BLaER1 treated with 17β-estradiol and CSF1 and Interleukin-3, amounts not matched to agents 10 nM and 100 nM (cell line): ENCODE measurements at regions not wholly inside any gene's neighbourhood (a gene's known extent, or its start where the extent isn't known, plus 50 kb on each side); places are given as distances from the start of the nearest gene placed in this dataset.

Experiments used
- H3K27ac ChIP-seq, 11 experiments: shearing (Covaris generic); formaldehyde crosslinking; 2 replicates each; pipeline ENCODE4 v1.8.1; 2022
- H3K27me3 ChIP-seq, 11 experiments: shearing (Covaris generic); formaldehyde crosslinking; 2 replicates each; pipeline ENCODE4 v1.8.1; 2022
- H3K36me3 ChIP-seq, 11 experiments: shearing (Covaris generic); formaldehyde crosslinking; 2 replicates each; pipeline ENCODE4 v1.8.1; 2022
- H3K4me1 ChIP-seq, 10 experiments: shearing (Covaris generic); formaldehyde crosslinking; 2 replicates each; pipeline ENCODE4 v1.8.1; 2022
- H3K4me2 ChIP-seq, 11 experiments: shearing (Covaris generic); formaldehyde crosslinking; 2 replicates each; pipeline ENCODE4 v1.8.1; 2022
- H3K4me3 ChIP-seq, 10 experiments: shearing (Covaris generic); formaldehyde crosslinking; 2 replicates each; pipeline ENCODE4 v1.8.1; 2022
- H3K9ac ChIP-seq, 11 experiments: shearing (Covaris generic); formaldehyde crosslinking; 2 replicates each; pipeline ENCODE4 v1.8.1; 2022
- H3K9me3 ChIP-seq, 11 experiments: shearing (Covaris generic); formaldehyde crosslinking; replicated peaks in 1 of 11; 2 replicates each; pipeline ENCODE4 v1.8.1; 2022
- H4K20me1 ChIP-seq, 11 experiments: shearing (Covaris generic); formaldehyde crosslinking; 2 replicates each; pipeline ENCODE4 v1.8.1; 2022
- Cebpa-rat ChIP-seq, 11 experiments: shearing (Covaris generic); IDR thresholded peaks; 2 replicates each; pipeline ENCODE4 v1.8.1; 2022

GRCh38 chr6:119449331-119450156 is 100.0 kb upstream of the MAN1A1 start:
- peaks cover 17 to 44% (median 24%) of the 10 kb centered on the region in 11 experiments for H3K9me3 ChIP-seq
- H3K9ac ChIP-seq: peak overlapping the region in 2 of 11 experiments; percentile 10 to 46; a peak in 4 of 22 replicates
- peak overlapping the region in 9 of 11 experiments; percentile 16 to 67 (median 49); a peak in 14 of 22 replicates for H3K27ac ChIP-seq
- peaks cover 33 to 73% (median 48%) of the 10 kb centered on the region in 10 experiments for H3K4me1 ChIP-seq
- no peak overlapping the region for H3K4me3 ChIP-seq
- H3K4me2 ChIP-seq: peak overlapping the region; percentile 0 to 82 (median 28); a peak in 16 of 22 replicates
- H3K27me3 ChIP-seq: no peaks in the 10 kb centered on the region
- H4K20me1 ChIP-seq: no peaks in the 10 kb centered on the region
- H3K36me3 ChIP-seq: peaks cover 0 to 6% (median 0%) of the 10 kb centered on the region in 11 experiments; a peak in 2 of 22 replicates
- TF ChIP-seq Cebpa-rat (IDR thresholded peaks at IDR 0.05): no peak

- H3K4me1 ChIP-seq: peaks cover 44 to 80% (median 55%) of the 10 kb centered on the region in 10 experiments
- no peaks in the 10 kb centered on the region for H4K20me1 ChIP-seq
- H3K4me3 ChIP-seq: no peak overlapping the region
- no peaks in the 10 kb centered on the region for H3K27me3 ChIP-seq
- peaks cover 0 to 6% (median 0%) of the 10 kb centered on the region in 11 experiments; a peak in 1 of 22 replicates for H3K36me3 ChIP-seq
- no peak for TF ChIP-seq Cebpa-rat (IDR thresholded peaks at IDR 0.05)
- peak overlapping the region in 1 of 11 experiments; percentile 66; a peak in 1 of 22 replicates for H3K27ac ChIP-seq
- no peak overlapping the region for H3K9ac ChIP-seq
- peak overlapping the region in 2 of 11 experiments; percentile 76 to 82; a peak in 5 of 22 replicates for H3K4me2 ChIP-seq
- peaks cover 5 to 44% (median 25%) of the 10 kb centered on the region in 11 experiments for H3K9me3 ChIP-seq
Observed at GRCh38 chr6:119447921-119448320, 98.4 kb upstream of the MAN1A1 start.

GRCh38 chr6:119446609-119447008 is 97.0 kb upstream of the MAN1A1 start:
- H3K4me2 ChIP-seq: peak overlapping the region; percentile 19 to 76 (median 40); a peak in 21 of 22 replicates
- TF ChIP-seq Cebpa-rat (IDR thresholded peaks at IDR 0.05): no peak
- H3K9me3 ChIP-seq: peaks cover 0 to 51% (median 28%) of the 10 kb centered on the region in 11 experiments; a peak in 20 of 22 replicates
- no peaks in the 10 kb centered on the region for H3K27me3 ChIP-seq
- H3K4me3 ChIP-seq: no peak overlapping the region
- H3K27ac ChIP-seq: peak overlapping the region in 8 of 11 experiments; percentile 6 to 91 (median 44); a peak in 11 of 22 replicates
- peaks cover 0 to 6% (median 0%) of the 10 kb centered on the region in 11 experiments; a peak in 1 of 22 replicates for H3K36me3 ChIP-seq
- peaks cover 51 to 89% (median 64%) of the 10 kb centered on the region in 10 experiments for H3K4me1 ChIP-seq
- H4K20me1 ChIP-seq: no peaks in the 10 kb centered on the region
- peak overlapping the region in 1 of 11 experiments; percentile 14; a peak in 2 of 22 replicates for H3K9ac ChIP-seq

- TF ChIP-seq Cebpa-rat (IDR thresholded peaks at IDR 0.05): no peak
- peak overlapping the region; percentile 19 to 76 (median 40); a peak in 20 of 22 replicates for H3K4me2 ChIP-seq
- peaks cover 51 to 89% (median 64%) of the 10 kb centered on the region in 10 experiments for H3K4me1 ChIP-seq
Observed at GRCh38 chr6:119446115-119446554, 96.6 kb upstream of the MAN1A1 start.

GRCh38 chr6:119445666-119446065 is 96.1 kb upstream of the MAN1A1 start:
- H3K36me3 ChIP-seq: peaks cover 0 to 6% (median 0%) of the 10 kb centered on the region in 11 experiments; a peak in 2 of 22 replicates
- peak overlapping the region; percentile 19 to 76 (median 40); a peak in 19 of 22 replicates for H3K4me2 ChIP-seq
- no peaks in the 10 kb centered on the region for H3K27me3 ChIP-seq
- H3K27ac ChIP-seq: peak overlapping the region in 8 of 11 experiments; percentile 6 to 91 (median 44); a peak in 9 of 22 replicates
- no peak for TF ChIP-seq Cebpa-rat (IDR thresholded peaks at IDR 0.05)
- peaks cover 9 to 58% (median 38%) of the 10 kb centered on the region in 11 experiments for H3K9me3 ChIP-seq
- no peak overlapping the region for H3K4me3 ChIP-seq
- H3K4me1 ChIP-seq: peaks cover 51 to 87% (median 64%) of the 10 kb centered on the region in 10 experiments
- H3K9ac ChIP-seq: no peak overlapping the region; a peak in 1 of 22 replicates
- H4K20me1 ChIP-seq: no peaks in the 10 kb centered on the region

More at GRCh38 chr6:119446115-119446554, 96.6 kb upstream of the MAN1A1 start:
- Histone ChIP-seq H3K4me3 (no peak overlapping the region), H3K27ac (peak overlapping the region in 8 of 11 experiments; percentile 6 to 91 (median 44); a peak in 10 of 22 replicates), H3K27me3 (no peaks in the 10 kb centered on the region), H3K9ac (peak overlapping the region in 1 of 11 experiments; percentile 14; a peak in 2 of 22 replicates), H3K36me3 (peaks cover 0 to 6% (median 0%) of the 10 kb centered on the region in 11 experiments; a peak in 2 of 22 replicates), H4K20me1 (no peaks in the 10 kb centered on the region), H3K9me3 (peaks cover 4 to 56% (median 33%) of the 10 kb centered on the region in 11 experiments)

- Histone ChIP-seq H3K36me3 (peaks cover 0 to 6% (median 0%) of the 10 kb centered on the region in 11 experiments; a peak in 2 of 22 replicates), H3K27me3 (no peaks in the 10 kb centered on the region), H3K4me3 (peak overlapping the region in 2 of 10 experiments; percentile 19 to 43; a peak in 2 of 20 replicates), H3K9me3 (peaks cover 10 to 56% (median 38%) of the 10 kb centered on the region in 11 experiments), H3K9ac (peak overlapping the region in 2 of 11 experiments; percentile 4 to 11; a peak in 2 of 22 replicates), H3K4me1 (peaks cover 49 to 79% (median 63%) of the 10 kb centered on the region in 10 experiments), H3K4me2 (peak overlapping the region; percentile 27 to 76 (median 61); a peak in 15 of 22 replicates), H3K27ac (peak overlapping the region; percentile 66 to 91 (median 82); a peak in 19 of 22 replicates), H4K20me1 (no peaks in the 10 kb centered on the region)
- TF ChIP-seq Cebpa-rat (IDR thresholded peaks at IDR 0.05): no peak
Observed at GRCh38 chr6:119444642-119445557, 95.3 kb upstream of the MAN1A1 start.

GRCh38 chr6:119443993-119444641 is 94.6 kb upstream of the MAN1A1 start:
- H3K9me3 ChIP-seq: peaks cover 10 to 56% (median 38%) of the 10 kb centered on the region in 11 experiments
- peak overlapping the region; percentile 11 to 76 (median 61); a peak in 18 of 22 replicates for H3K4me2 ChIP-seq
- H3K27ac ChIP-seq: peak overlapping the region; percentile 66 to 91 (median 82); a peak in 20 of 22 replicates
- TF ChIP-seq Cebpa-rat (IDR thresholded peaks at IDR 0.05): no peak
- peaks cover 42 to 71% (median 55%) of the 10 kb centered on the region in 10 experiments for H3K4me1 ChIP-seq
- peak overlapping the region in 3 of 10 experiments; percentile 19 to 43 (median 25); a peak in 4 of 20 replicates for H3K4me3 ChIP-seq
- H3K27me3 ChIP-seq: no peaks in the 10 kb centered on the region
- H4K20me1 ChIP-seq: no peaks in the 10 kb centered on the region
- H3K9ac ChIP-seq: peak overlapping the region in 5 of 11 experiments; percentile 4 to 75 (median 11); a peak in 6 of 22 replicates
- H3K36me3 ChIP-seq: peaks cover 0 to 6% (median 0%) of the 10 kb centered on the region in 11 experiments; a peak in 2 of 22 replicates
